Neutrophil (primary cell): ENCODE measurements at regions not wholly inside any gene's neighbourhood (a gene's known extent, or its start where the extent isn't known, plus 50 kb on each side); places are given as distances from the start of the nearest gene placed in this dataset.

Experiments used
- H3K27ac ChIP-seq: fragments of 200-600 bp; sonication (generic); 2 replicates; pipeline ENCODE4 v1.5.1; 2016; ENCODE audit warnings: mild to moderate bottlenecking, moderate library complexity
- H3K27me3 ChIP-seq: fragments of 200-600 bp; sonication (generic); 2 replicates; pipeline ENCODE4 v1.6.0; 2016; ENCODE audit warnings: mild to moderate bottlenecking
- H3K36me3 ChIP-seq: fragments of 200-600 bp; sonication (generic); 2 replicates; pipeline ENCODE4 v1.5.1; 2017
- H3K4me1 ChIP-seq, 2 experiments: fragments of 200-600 bp in 1 of 2; sonication (generic) in 1 of 2; 1 replicate in 1 of 2; 2 replicates in 1 of 2; pipeline versions ENCODE4 v1.5.1 to v1.6.1; 2013 to 2016; ENCODE audit warnings: low read depth in 1 of 2, low read length in 1 of 2, mild to moderate bottlenecking in 1 of 2, moderate library complexity in 1 of 2; ENCODE audit not compliant: control insufficient read depth in 1 of 2, insufficient read depth in 1 of 2
- H3K4me3 ChIP-seq, 2 experiments: fragments of 200-600 bp in 1 of 2; sonication (generic) in 1 of 2; 1 replicate in 1 of 2; 2 replicates in 1 of 2; pipeline ENCODE4 v1.5.1; 2013 to 2016; ENCODE audit warnings: low read depth in 1 of 2, low read length in 1 of 2, mild to moderate bottlenecking in 1 of 2, moderate library complexity in 1 of 2
- H3K9me3 ChIP-seq: fragments of 200-600 bp; sonication (generic); 2 replicates; pipeline ENCODE4 v1.5.1; 2016
- TF ChIP-seq, protein P1 (sequence below): fragments of 200-600 bp; sonication (generic); IDR thresholded peaks from 2 replicates; pipeline ENCODE4 v1.5.1; 2016; ENCODE audit warnings: antibody characterized with exemption

DNA sequence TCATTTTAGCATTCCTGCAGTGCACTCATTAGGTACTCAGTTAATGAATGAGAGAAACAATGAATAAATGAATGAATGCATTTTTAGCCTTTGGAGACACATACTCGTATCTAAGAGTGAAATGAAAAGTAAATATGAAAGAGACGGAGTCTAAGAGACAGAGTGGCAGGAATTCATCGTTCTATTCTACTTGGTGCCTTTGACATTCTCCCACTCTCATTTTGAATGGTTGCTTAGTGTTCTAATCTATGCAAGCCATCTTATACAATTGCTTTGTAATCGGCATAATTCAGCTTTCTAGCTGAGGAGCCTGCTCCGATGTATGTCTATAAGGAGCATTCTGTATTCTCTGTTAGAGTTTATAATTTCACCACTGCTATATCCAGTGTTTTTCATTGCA is 554.9 kb downstream of the PLCL1 start:
- Histone ChIP-seq H3K4me3 (no peak overlapping the region), H3K9me3 (no peaks in the 10 kb centered on the region), H3K27ac (no peak overlapping the region), H3K4me1 (no peaks in the 10 kb centered on the region), H3K27me3 (no peaks in the 10 kb centered on the region), H3K36me3 (no peaks in the 10 kb centered on the region)
- TF ChIP-seq, protein P1, sequence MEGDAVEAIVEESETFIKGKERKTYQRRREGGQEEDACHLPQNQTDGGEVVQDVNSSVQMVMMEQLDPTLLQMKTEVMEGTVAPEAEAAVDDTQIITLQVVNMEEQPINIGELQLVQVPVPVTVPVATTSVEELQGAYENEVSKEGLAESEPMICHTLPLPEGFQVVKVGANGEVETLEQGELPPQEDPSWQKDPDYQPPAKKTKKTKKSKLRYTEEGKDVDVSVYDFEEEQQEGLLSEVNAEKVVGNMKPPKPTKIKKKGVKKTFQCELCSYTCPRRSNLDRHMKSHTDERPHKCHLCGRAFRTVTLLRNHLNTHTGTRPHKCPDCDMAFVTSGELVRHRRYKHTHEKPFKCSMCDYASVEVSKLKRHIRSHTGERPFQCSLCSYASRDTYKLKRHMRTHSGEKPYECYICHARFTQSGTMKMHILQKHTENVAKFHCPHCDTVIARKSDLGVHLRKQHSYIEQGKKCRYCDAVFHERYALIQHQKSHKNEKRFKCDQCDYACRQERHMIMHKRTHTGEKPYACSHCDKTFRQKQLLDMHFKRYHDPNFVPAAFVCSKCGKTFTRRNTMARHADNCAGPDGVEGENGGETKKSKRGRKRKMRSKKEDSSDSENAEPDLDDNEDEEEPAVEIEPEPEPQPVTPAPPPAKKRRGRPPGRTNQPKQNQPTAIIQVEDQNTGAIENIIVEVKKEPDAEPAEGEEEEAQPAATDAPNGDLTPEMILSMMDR, result no peak

DNA sequence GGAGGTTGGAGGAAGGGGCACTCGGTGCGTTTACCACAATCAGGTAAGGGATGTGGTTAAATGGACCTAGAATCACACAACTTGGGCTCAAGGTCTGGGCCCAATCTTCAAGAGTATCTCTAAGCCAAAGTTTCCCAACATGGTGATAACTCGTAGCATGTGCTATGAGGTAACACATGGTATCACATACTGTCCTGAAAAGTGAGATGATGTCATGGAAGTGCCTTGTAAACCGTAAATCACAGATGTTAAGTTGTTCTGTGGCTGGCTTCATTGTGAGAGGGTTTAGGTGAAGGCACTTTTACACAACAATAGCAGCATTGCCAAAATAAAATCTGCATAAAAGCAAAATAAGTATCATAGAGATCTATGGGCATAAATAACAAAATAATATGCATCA is 551.8 kb downstream of the PLCL1 start:
- TF ChIP-seq, protein P1, result no peak
- Histone ChIP-seq H3K9me3 (no peaks in the 10 kb centered on the region), H3K36me3 (no peaks in the 10 kb centered on the region), H3K4me1 (no peaks in the 10 kb centered on the region), H3K27me3 (no peaks in the 10 kb centered on the region), H3K27ac (no peak overlapping the region), H3K4me3 (no peak overlapping the region)

DNA sequence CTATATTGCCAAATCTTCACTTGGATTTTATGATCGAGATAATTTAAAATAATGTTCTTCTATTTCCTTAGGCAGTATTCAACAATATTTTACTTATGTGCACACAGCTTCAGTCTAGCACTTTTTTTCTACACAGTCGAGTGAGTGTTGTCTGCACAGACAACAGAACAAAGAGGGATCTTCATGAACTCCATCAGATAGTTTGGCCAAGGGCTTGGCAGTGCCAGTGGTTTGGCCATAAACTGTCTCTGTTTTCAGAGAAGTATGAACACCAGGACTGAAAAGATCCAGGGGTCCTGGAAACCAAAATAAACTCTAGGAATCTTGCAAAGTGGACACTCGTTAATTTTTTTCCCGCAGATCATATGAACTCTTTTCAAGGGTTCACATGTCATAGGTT is 547.3 kb downstream of the PLCL1 start:
- no peaks in the 10 kb centered on the region for H3K4me1 ChIP-seq
- no peak overlapping the region for H3K4me3 ChIP-seq
- H3K27ac ChIP-seq, result no peak overlapping the region
- H3K36me3 ChIP-seq, result no peaks in the 10 kb centered on the region
- no peaks in the 10 kb centered on the region for H3K27me3 ChIP-seq
- H3K9me3 ChIP-seq, result no peaks in the 10 kb centered on the region
- TF ChIP-seq, protein P1, result no peak

DNA sequence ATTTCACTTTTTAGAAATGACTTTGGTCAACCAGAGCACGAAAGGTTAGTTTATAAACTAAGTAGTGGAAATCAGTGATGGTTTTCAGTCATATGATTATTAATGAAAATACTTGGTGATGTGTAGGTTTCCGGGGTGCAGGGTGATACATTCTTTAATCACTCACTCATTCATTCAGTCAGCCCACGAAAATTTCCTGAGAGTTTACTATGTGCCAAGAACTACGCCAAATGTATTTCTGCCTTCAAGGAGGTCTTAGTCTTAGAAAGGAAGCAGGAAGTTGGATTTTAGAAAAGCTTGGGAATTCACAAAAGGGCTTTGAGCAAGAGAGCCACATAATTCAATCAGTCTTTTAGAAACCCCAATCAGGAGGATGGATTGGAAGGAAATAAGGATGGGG is 543.6 kb downstream of the PLCL1 start:
- no peak overlapping the region for H3K27ac ChIP-seq
- H3K4me1 ChIP-seq, result no peaks in the 10 kb centered on the region
- H3K36me3 ChIP-seq, result no peaks in the 10 kb centered on the region
- H3K27me3 ChIP-seq, result peaks cover 3% of the 10 kb centered on the region
- TF ChIP-seq, protein P1, result no peak
- no peaks in the 10 kb centered on the region for H3K9me3 ChIP-seq
- H3K4me3 ChIP-seq, result no peak overlapping the region

DNA sequence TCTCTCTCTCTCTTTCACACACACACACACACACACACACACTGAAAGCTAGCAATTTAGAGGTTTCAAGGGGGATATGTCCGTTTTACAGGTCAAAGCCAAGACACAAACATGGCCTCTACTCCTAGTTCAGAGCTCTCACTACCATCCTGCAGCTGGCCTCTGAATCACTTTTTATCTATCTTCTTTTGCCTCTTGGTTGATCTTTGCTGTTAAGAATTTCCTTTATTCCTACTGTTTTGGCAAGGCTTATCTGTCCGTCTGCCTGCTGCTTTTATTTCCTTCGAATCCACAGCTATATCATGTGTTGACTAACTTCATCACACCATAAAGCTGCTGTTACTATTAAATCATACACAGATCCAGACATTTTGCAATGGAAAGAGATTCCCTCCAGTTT is 543.0 kb downstream of the PLCL1 start:
- TF ChIP-seq, protein P1, result no peak
- Histone ChIP-seq H3K27me3 (peaks cover 3% of the 10 kb centered on the region), H3K36me3 (no peaks in the 10 kb centered on the region), H3K27ac (no peak overlapping the region), H3K4me1 (no peaks in the 10 kb centered on the region), H3K4me3 (no peak overlapping the region), H3K9me3 (no peaks in the 10 kb centered on the region)

DNA sequence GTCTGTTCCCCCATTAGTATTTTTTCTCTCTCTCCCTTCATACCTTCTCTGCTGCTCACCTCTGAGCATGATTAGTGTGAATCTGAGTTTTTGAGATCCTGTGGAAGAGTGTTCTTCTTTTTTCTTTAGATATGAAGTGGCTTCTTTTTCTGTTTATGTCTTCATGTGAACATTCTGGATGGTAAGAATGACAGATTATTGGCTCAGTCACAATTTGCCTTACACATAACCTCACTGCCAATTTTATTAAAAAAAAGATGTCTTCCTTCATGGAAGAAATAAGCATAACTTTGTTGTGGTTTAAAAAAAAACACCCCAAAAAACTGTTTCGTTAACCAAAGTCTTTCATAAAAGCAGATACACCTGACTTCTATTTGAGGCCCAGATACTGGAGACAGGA is 539.1 kb downstream of the PLCL1 start:
- TF ChIP-seq, protein P1, result no peak
- Histone ChIP-seq H3K36me3 (no peaks in the 10 kb centered on the region), H3K4me1 (no peaks in the 10 kb centered on the region), H3K9me3 (no peaks in the 10 kb centered on the region), H3K27ac (no peak overlapping the region), H3K27me3 (peaks cover 10% of the 10 kb centered on the region), H3K4me3 (no peak overlapping the region)
